GM10266 (cell line): ENCODE measurements at regions not wholly inside any gene's neighbourhood (a gene's known extent, or its start where the extent isn't known, plus 50 kb on each side); places are given as distances from the start of the nearest gene placed in this dataset.
"Not testable (repeated sequence)": the region's sequence is repeated elsewhere in the genome, so short reads cannot be mapped to it uniquely, and the experiment has no call there.

ENCODE experiments used
- DNase-seq: peaks from one replicate; pipeline ENCODE4 v3.0.0; 2012; ENCODE audit errors: extremely low spot score
- TF ChIP-seq, protein P1 (sequence below): IDR thresholded peaks from 2 replicates; pipeline ENCODE4 v1.5.1; 2012; ENCODE audit warnings: mild to moderate bottlenecking, low read depth; ENCODE audit not compliant: control insufficient read depth, insufficient read depth; ENCODE audit errors: missing control alignments

DNA sequence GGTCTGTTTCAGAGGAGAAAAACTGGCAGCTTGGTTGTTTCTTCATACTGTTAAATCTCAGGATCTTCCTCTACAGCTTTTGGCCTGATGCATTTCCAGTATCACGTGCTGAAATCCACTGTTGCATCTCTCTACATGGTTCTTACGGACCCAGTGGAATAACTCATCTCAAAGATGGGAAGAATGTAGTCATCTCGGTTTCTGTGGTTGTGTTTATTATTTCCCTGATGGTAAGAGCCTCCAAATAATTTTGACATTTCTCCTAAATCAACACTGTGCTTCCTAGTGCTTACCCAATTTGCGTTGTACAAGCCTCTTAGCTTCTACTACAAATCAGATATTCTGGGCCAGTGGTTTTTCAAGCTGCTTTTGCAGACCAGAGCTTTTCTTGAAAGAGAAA lies 812.8 kb downstream of the C12orf50 start:
- DNase-seq, result no peak
- TF ChIP-seq, protein P1, sequence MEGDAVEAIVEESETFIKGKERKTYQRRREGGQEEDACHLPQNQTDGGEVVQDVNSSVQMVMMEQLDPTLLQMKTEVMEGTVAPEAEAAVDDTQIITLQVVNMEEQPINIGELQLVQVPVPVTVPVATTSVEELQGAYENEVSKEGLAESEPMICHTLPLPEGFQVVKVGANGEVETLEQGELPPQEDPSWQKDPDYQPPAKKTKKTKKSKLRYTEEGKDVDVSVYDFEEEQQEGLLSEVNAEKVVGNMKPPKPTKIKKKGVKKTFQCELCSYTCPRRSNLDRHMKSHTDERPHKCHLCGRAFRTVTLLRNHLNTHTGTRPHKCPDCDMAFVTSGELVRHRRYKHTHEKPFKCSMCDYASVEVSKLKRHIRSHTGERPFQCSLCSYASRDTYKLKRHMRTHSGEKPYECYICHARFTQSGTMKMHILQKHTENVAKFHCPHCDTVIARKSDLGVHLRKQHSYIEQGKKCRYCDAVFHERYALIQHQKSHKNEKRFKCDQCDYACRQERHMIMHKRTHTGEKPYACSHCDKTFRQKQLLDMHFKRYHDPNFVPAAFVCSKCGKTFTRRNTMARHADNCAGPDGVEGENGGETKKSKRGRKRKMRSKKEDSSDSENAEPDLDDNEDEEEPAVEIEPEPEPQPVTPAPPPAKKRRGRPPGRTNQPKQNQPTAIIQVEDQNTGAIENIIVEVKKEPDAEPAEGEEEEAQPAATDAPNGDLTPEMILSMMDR, result no peak

DNA sequence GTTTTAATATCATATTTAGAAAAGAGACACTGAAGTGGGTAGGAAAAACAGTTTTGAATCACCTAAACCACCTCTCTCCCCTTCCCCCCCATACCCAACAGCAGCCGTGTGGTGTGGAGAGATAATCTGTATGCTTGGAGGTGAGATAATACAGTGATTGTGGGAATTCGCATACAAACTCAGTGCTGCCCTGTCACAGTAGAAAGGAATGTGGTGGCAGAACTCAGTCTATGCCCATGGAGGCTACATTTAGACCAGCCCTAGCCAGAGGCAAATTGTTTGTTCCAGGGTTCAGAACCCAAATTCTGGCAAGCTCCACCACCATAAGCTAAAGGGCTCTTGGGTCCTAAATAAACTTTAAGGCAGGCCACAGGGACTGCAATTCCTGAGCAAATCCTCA lies 827.0 kb downstream of the C12orf50 start:
- DNase-seq, result no peak
- TF ChIP-seq, protein P1, result no peak

DNA sequence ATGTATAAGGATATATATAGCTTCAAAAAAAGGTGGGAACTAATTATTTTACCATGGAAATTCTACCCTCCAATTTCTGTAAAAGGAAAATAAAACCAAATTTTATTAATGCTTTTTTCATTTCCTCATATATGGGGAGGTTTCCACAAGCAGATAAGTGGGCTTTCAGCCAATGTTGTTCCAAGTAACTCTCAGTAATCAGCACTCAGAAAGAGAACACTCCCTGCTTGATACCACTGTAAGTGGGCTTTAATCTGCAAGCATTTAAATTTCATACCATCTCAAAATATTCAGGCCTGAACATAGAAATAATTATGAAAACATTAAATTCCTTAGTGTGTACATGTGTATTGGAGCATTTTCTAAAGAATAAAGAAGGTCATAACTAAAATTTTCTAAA lies 827.6 kb downstream of the C12orf50 start:
- TF ChIP-seq, protein P1, result no peak
- DNase-seq, result no peak

DNA sequence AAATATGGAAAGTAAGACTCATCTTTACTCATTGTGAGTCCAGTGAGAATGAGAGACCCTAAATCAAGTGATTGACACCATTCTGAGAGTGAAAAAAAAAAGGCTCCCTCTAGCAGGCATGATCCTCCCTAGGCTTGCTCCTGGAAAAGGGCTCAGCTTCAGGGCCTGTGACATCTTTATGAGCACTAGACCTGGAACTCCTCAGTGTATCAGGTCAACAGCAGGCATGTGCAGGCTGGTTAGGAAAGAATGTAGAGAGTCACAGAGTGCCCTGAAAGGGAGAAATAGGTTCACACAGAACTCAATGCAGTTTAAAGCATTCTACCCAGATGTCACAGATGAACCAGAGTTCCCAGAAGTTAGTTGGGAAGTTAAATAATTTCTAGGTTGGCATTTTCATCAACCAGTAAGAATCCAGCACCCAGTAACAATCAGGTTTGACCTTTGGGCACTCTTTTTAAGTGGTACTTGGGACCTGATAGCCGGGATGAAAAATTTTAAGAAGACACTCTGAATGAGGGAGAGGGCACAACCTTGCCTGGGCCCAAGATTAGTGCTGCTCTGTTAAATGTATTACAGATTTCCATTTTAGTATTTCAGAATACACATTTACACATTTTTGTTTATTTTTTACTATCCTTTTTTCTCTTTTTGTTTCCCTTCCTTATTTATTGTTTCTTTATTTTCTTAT lies 828.8 kb downstream of the C12orf50 start:
- TF ChIP-seq, protein P1, result no peak
- DNase-seq, result no peak

DNA sequence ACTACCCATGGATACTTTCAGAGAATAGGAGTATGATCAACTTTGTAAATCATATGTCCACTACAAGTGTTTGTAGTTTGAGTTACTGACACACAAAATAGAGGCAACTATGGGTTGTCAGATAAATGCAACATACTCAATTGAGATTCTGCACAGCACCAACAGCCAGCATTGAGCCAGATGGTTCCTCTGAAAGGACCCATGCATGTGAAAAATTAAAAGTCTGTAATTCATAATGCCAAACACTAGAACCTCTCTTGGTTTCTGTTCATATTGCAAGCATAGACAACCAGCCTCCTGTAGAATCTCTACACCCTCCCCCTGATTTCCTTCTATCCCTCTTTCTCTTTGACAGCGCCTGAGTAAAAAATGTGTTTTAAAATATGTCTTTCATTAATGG lies 831.0 kb downstream of the C12orf50 start:
- DNase-seq, result no peak
- TF ChIP-seq, protein P1, result no peak

DNA sequence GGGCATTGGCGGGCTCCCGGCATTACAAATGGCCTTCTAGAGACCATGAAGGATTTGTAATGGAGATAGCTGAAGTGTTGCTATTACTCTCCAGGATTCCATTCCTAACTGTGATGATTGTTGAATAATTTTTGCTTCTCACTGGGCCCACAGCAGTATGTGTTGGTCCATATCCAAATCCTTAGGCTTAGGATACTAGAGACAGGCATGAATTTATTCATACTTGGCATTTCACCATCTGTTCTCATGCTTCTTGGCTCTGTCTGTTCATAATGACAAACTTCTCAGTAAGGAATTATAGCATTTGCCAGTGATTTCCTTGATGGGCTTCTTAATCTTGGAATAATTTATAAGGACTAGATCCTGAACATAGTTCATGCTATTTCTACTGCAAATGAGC lies 832.9 kb downstream of the C12orf50 start:
- no peak for DNase-seq
- TF ChIP-seq, protein P1, result no peak

DNA sequence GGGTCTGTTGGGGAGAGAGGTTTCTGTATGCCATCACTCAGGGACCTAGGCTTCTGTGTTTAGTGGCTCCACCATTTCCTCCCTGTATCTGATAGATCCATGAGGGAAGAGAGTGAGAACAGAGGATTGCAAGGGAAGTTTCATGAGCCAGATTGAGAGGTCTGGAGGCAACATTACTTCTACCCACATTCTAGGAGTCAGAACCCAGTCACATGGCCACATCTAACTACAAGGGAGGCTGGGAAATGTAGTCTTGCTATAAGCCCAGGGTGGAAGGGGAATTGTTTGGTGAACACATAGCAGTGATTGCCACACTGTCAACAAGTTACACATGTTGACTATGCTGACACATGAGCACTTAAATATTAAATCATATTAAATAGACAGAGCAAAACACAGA lies 834.8 kb downstream of the C12orf50 start:
- not testable (repeated sequence) for DNase-seq

DNA sequence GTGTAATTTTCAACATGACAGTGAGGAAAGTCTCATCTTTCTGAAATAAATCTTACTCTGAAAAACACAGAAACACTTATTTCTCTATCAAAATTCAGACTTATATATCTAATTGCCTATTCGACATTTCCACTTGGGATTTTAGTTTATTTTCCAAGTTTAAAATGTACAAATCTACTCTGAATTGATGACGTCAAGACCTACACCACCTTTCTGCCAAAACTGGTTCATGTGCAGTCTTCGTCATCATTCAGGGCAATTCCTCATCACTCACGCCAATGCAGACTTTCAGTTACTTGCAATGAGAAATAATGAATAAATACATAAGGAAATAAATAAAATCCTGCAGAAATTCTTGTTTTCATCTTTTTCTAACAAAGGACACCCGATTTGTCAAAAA lies 843.8 kb downstream of the C12orf50 start:
- TF ChIP-seq, protein P1, result no peak
- DNase-seq, result no peak
